ENCODE measurements at regions not wholly inside any gene's neighbourhood (a gene's known extent, or its start where the extent isn't known, plus 50 kb on each side); places are given as distances from the start of the nearest gene placed in this dataset.
A peak's percentile ranks its signal among the peaks of the same experiment; 100 is the strongest.

- H3K4me3 ChIP-seq (ENCODE audit: control insufficient read depth in 1 of 2, extremely low read depth in 1 of 2, low read length in 1 of 2), result peak overlapping the region in 1 of 2 donors; percentile 2
- H3K27ac Mint-ChIP-seq, result peak overlapping the region; percentile 64 to 81
- WGBS (ENCODE audit: insufficient coverage), result 42% methylated on average over 6 of the region's 17 CpGs
- peak; percentile 48 to 90 (median 69) for ATAC-seq (replicated peaks in 1 of 4)
- peaks cover 23 to 44% of the 10 kb centered on the region in 2 experiments for H3K4me1 ChIP-seq (ENCODE audit: control insufficient read depth in 1 of 2, extremely low read depth in 1 of 2, insufficient read depth in 2 of 2, low read length in 2 of 2)
- H3K36me3 ChIP-seq (ENCODE audit: control insufficient read depth in 2 of 2, extremely low read depth in 1 of 2, insufficient read depth in 1 of 2, low read length in 1 of 2), result no peaks in the 10 kb centered on the region
- H3K4me1 Mint-ChIP-seq, result peaks cover 38 to 68% (median 39%) of the 10 kb centered on the region in 3 donors
- H3K27me3 Mint-ChIP-seq, result no peaks in the 10 kb centered on the region
- H3K27me3 ChIP-seq (replicated peaks in 1 of 2; ENCODE audit: control insufficient read depth in 2 of 2, extremely low read depth in 1 of 2, insufficient read depth in 2 of 2, low read length in 1 of 2), result no peaks in the 10 kb centered on the region
- CTCF ChIA-PET, result interaction anchor here in 1 of 2 donors (0.6 to 1.7 kb wide), 2 partner anchors 203 to 818 kb away, joined by 3 read pairs; no protein-coding TSS in a partner anchor
- DNase-seq, result peak in 33 of 35 experiments; percentile 10 to 62 (median 37)
- H3K4me3 Mint-ChIP-seq, result peak overlapping the region; percentile 26 to 39 (median 27)
- POLR2A ChIA-PET, result interaction anchor here in 1 of 2 donors (0.5 kb wide), 1 partner anchor 120 kb away, joined by 3 read pairs; no protein-coding TSS in a partner anchor
- no peaks in the 10 kb centered on the region for H3K9me3 ChIP-seq
- H3K27ac ChIP-seq (ENCODE audit: low read length), result peak overlapping the region; percentile 50
- H3K36me3 Mint-ChIP-seq, result peaks cover 5% of the 10 kb centered on the region
- peaks cover 0 to 12% (median under 1%) of the 10 kb centered on the region in 3 donors for H3K9me3 Mint-ChIP-seq
These were observed 101.6 kb upstream of the SPRY4 start for GRCh38 chr5:142426129-142427014.

- POLR2A ChIA-PET, result no interaction called here
- Histone ChIP-seq H3K27ac (ENCODE audit: low read length) (no peak overlapping the region), H3K4me1 (ENCODE audit: control insufficient read depth in 1 of 2, extremely low read depth in 1 of 2, insufficient read depth in 2 of 2, low read length in 2 of 2) (peaks cover 32 to 43% of the 10 kb centered on the region in 2 experiments), H3K9me3 (no peaks in the 10 kb centered on the region), H3K27me3 (replicated peaks in 1 of 2; ENCODE audit: control insufficient read depth in 2 of 2, extremely low read depth in 1 of 2, insufficient read depth in 2 of 2, low read length in 1 of 2) (no peaks in the 10 kb centered on the region), H3K4me3 (ENCODE audit: control insufficient read depth in 1 of 2, extremely low read depth in 1 of 2, low read length in 1 of 2) (no peak overlapping the region), H3K36me3 (ENCODE audit: control insufficient read depth in 2 of 2, extremely low read depth in 1 of 2, insufficient read depth in 1 of 2, low read length in 1 of 2) (no peaks in the 10 kb centered on the region)
- WGBS (ENCODE audit: insufficient coverage), result 94% methylated on average over 3 of the region's 7 CpGs
- Mint-ChIP-seq H3K27ac (peak overlapping the region in 1 of 2 donors; percentile 81), H3K4me1 (peaks cover 41 to 70% (median 44%) of the 10 kb centered on the region in 3 donors), H3K36me3 (peaks cover 5% of the 10 kb centered on the region), H3K9me3 (peaks cover 0 to 12% (median 4%) of the 10 kb centered on the region in 3 donors), H3K4me3 (peak overlapping the region in 1 of 3 donors; percentile 27), H3K27me3 (no peaks in the 10 kb centered on the region)
- CTCF ChIA-PET, result interaction anchor here in 1 of 2 donors (0.6 to 1.7 kb wide), 2 partner anchors 202 to 817 kb away, joined by 3 read pairs; no protein-coding TSS in a partner anchor
- no peak for ATAC-seq (replicated peaks in 1 of 4)
- no peak for DNase-seq
These were observed 100.7 kb upstream of the SPRY4 start for GRCh38 chr5:142425286-142426065.

- peaks cover 42 to 45% of the 10 kb centered on the region in 2 experiments for H3K4me1 ChIP-seq (ENCODE audit: control insufficient read depth in 1 of 2, extremely low read depth in 1 of 2, insufficient read depth in 2 of 2, low read length in 2 of 2)
- H3K27me3 Mint-ChIP-seq, result no peaks in the 10 kb centered on the region
These were observed 97.6 kb upstream of the SPRY4 start for GRCh38 chr5:142422429-142422828.

GRCh38 chr5:142421621-142422397 is 97.0 kb upstream of the SPRY4 start:
- no peaks in the 10 kb centered on the region for H3K27me3 ChIP-seq (replicated peaks in 1 of 2; ENCODE audit: control insufficient read depth in 2 of 2, extremely low read depth in 1 of 2, insufficient read depth in 2 of 2, low read length in 1 of 2)
- no CpG with 5 or more reads among the region's 1 CpG for WGBS (ENCODE audit: insufficient coverage)
- H3K4me1 Mint-ChIP-seq, result peaks cover 48 to 73% (median 49%) of the 10 kb centered on the region in 3 donors
- no peak for DNase-seq
- H3K4me3 ChIP-seq (ENCODE audit: control insufficient read depth in 1 of 2, extremely low read depth in 1 of 2, low read length in 1 of 2), result no peak overlapping the region
- peak overlapping the region in 2 of 3 donors; percentile 37 to 71 for H3K4me3 Mint-ChIP-seq
- H3K9me3 Mint-ChIP-seq, result peaks cover 0 to 12% (median 4%) of the 10 kb centered on the region in 3 donors
- H3K27me3 Mint-ChIP-seq, result no peaks in the 10 kb centered on the region
- H3K36me3 ChIP-seq (ENCODE audit: control insufficient read depth in 2 of 2, extremely low read depth in 1 of 2, insufficient read depth in 1 of 2, low read length in 1 of 2), result no peaks in the 10 kb centered on the region
- H3K27ac Mint-ChIP-seq, result peak overlapping the region; percentile 46 to 69
- H3K27ac ChIP-seq (ENCODE audit: low read length), result no peak overlapping the region
- ChIA-PET CTCF (interaction anchor here (0.5 to 0.7 kb wide), 3 partner anchors 97 to 622 kb away, joined by 3 to 4 read pairs (median 4); partner anchors contain the start of gene SPRY4 (in 1 of the 2)), POLR2A (interaction anchor here (0.6 to 0.7 kb wide), 5 partner anchors 11 to 234 kb away, joined by 4 to 10 read pairs (median 7); no protein-coding TSS in a partner anchor)
- no peaks in the 10 kb centered on the region for H3K9me3 ChIP-seq
- peaks cover 5% of the 10 kb centered on the region for H3K36me3 Mint-ChIP-seq
- peak in 2 of 4 experiments; percentile 15 to 50 for ATAC-seq (replicated peaks in 1 of 4)
- H3K4me1 ChIP-seq (ENCODE audit: control insufficient read depth in 1 of 2, extremely low read depth in 1 of 2, insufficient read depth in 2 of 2, low read length in 2 of 2), result peaks cover 37 to 45% of the 10 kb centered on the region in 2 experiments

More at GRCh38 chr5:142422429-142422828, 97.6 kb upstream of the SPRY4 start:
- no peaks in the 10 kb centered on the region for H3K27me3 ChIP-seq (replicated peaks in 1 of 2; ENCODE audit: control insufficient read depth in 2 of 2, extremely low read depth in 1 of 2, insufficient read depth in 2 of 2, low read length in 1 of 2)
- ChIA-PET CTCF (interaction anchor here (0.5 to 0.7 kb wide), 4 partner anchors 98 to 1282 kb away, joined by 3 to 7 read pairs (median 4); partner anchors contain the start of gene SPRY4 (in 1 of the 2)), POLR2A (interaction anchor here (0.6 to 0.7 kb wide), 6 partner anchors 10 to 711 kb away, joined by 4 to 10 read pairs (median 8); no protein-coding TSS in a partner anchor)
- Mint-ChIP-seq H3K9me3 (peaks cover 0 to 12% (median 4%) of the 10 kb centered on the region in 3 donors), H3K27ac (no peak overlapping the region), H3K36me3 (peaks cover 5% of the 10 kb centered on the region), H3K4me1 (peaks cover 52 to 79% (median 52%) of the 10 kb centered on the region in 3 donors), H3K4me3 (no peak overlapping the region)
- no peak overlapping the region for H3K4me3 ChIP-seq (ENCODE audit: control insufficient read depth in 1 of 2, extremely low read depth in 1 of 2, low read length in 1 of 2)
- no peaks in the 10 kb centered on the region for H3K9me3 ChIP-seq
- DNase-seq (no peak), ATAC-seq (replicated peaks in 1 of 4) (peak in 1 of 4 experiments; percentile 24)
- H3K36me3 ChIP-seq (ENCODE audit: control insufficient read depth in 2 of 2, extremely low read depth in 1 of 2, insufficient read depth in 1 of 2, low read length in 1 of 2), result no peaks in the 10 kb centered on the region
- no peak overlapping the region for H3K27ac ChIP-seq (ENCODE audit: low read length)

- Mint-ChIP-seq H3K27me3 (no peaks in the 10 kb centered on the region), H3K9me3 (peaks cover 0 to 12% (median 4%) of the 10 kb centered on the region in 3 donors), H3K4me3 (peak overlapping the region in 2 of 3 donors; percentile 37 to 71), H3K27ac (peak overlapping the region; percentile 46 to 69), H3K4me1 (peaks cover 43 to 67% (median 44%) of the 10 kb centered on the region in 3 donors), H3K36me3 (peaks cover 5% of the 10 kb centered on the region)
- ATAC-seq (replicated peaks in 1 of 4) (no peak), DNase-seq (no peak)
- no peak overlapping the region for H3K27ac ChIP-seq (ENCODE audit: low read length)
- 89% methylated on average over 5 of the region's 5 CpGs for WGBS (ENCODE audit: insufficient coverage)
- no peak overlapping the region for H3K4me3 ChIP-seq (ENCODE audit: control insufficient read depth in 1 of 2, extremely low read depth in 1 of 2, low read length in 1 of 2)
- H3K36me3 ChIP-seq (ENCODE audit: control insufficient read depth in 2 of 2, extremely low read depth in 1 of 2, insufficient read depth in 1 of 2, low read length in 1 of 2), result no peaks in the 10 kb centered on the region
- ChIA-PET CTCF (interaction anchor here in 1 of 2 donors (0.6 kb wide), 1 partner anchor 17 kb away, joined by 3 read pairs; no protein-coding TSS in a partner anchor), POLR2A (no interaction called here)
- H3K4me1 ChIP-seq (ENCODE audit: control insufficient read depth in 1 of 2, extremely low read depth in 1 of 2, insufficient read depth in 2 of 2, low read length in 2 of 2), result peaks cover 32 to 40% of the 10 kb centered on the region in 2 experiments
- no peaks in the 10 kb centered on the region for H3K27me3 ChIP-seq (replicated peaks in 1 of 2; ENCODE audit: control insufficient read depth in 2 of 2, extremely low read depth in 1 of 2, insufficient read depth in 2 of 2, low read length in 1 of 2)
- H3K9me3 ChIP-seq, result no peaks in the 10 kb centered on the region
These were observed 96.4 kb upstream of the SPRY4 start for GRCh38 chr5:142421228-142421617.

Measured in T-cell (primary cell).